ENCODE measurements at regions not wholly inside any gene's neighbourhood (a gene's known extent, or its start where the extent isn't known, plus 50 kb on each side); places are given as distances from the start of the nearest gene placed in this dataset.
A peak's percentile ranks its signal among the peaks of the same experiment; 100 is the strongest.

GRCh38 chr5:33261747-33262146 is 179.0 kb upstream of the TARS1 start:
- DNase-seq: no peak

- no peak for DNase-seq
These were observed 173.0 kb upstream of the TARS1 start for GRCh38 chr5:33267801-33268200.

GRCh38 chr5:33268374-33268773 is 172.4 kb upstream of the TARS1 start:
- DNase-seq: no peak

- DNase-seq: no peak
These were observed 170.1 kb upstream of the TARS1 start for GRCh38 chr5:33270671-33271070.

- no peak for DNase-seq
These were observed 169.2 kb upstream of the TARS1 start for GRCh38 chr5:33271606-33272005.

GRCh38 chr5:33272288-33272687 is 168.5 kb upstream of the TARS1 start:
- no peak for DNase-seq

- no peak for DNase-seq
These were observed 166.8 kb upstream of the TARS1 start for GRCh38 chr5:33273985-33274384.

- no peak for DNase-seq
These were observed 165.4 kb upstream of the TARS1 start for GRCh38 chr5:33275391-33275790.

GRCh38 chr5:33275921-33276627 is 164.7 kb upstream of the TARS1 start:
- peak; percentile 26 for DNase-seq

GRCh38 chr5:33276628-33276950 is 164.2 kb upstream of the TARS1 start:
- no peak for DNase-seq

- DNase-seq: no peak
These were observed 163.6 kb upstream of the TARS1 start for GRCh38 chr5:33277061-33277650.

GRCh38 chr5:33281431-33281843 is 159.3 kb upstream of the TARS1 start:
- DNase-seq: no peak

GRCh38 chr5:33282157-33282556 is 158.6 kb upstream of the TARS1 start:
- DNase-seq: no peak

- DNase-seq: no peak
These were observed 158.1 kb upstream of the TARS1 start for GRCh38 chr5:33282696-33283095.

- DNase-seq: no peak
These were observed 157.5 kb upstream of the TARS1 start for GRCh38 chr5:33283243-33283642.

- DNase-seq: no peak
These were observed 156.1 kb upstream of the TARS1 start for GRCh38 chr5:33284681-33285080.

GRCh38 chr5:33287242-33287641 is 153.5 kb upstream of the TARS1 start:
- no peak for DNase-seq

GRCh38 chr5:33291216-33292000 is 149.4 kb upstream of the TARS1 start:
- no peak for DNase-seq

- DNase-seq: no peak
These were observed 143.0 kb upstream of the TARS1 start for GRCh38 chr5:33297760-33298216.

GRCh38 chr5:33299621-33300208 is 141.1 kb upstream of the TARS1 start:
- peak; percentile 76 for DNase-seq

GRCh38 chr5:33300209-33300742 is 140.5 kb upstream of the TARS1 start:
- DNase-seq: no peak

GRCh38 chr5:33303579-33304095 is 137.1 kb upstream of the TARS1 start:
- no peak for DNase-seq

- no peak for DNase-seq
These were observed 136.2 kb upstream of the TARS1 start for GRCh38 chr5:33304601-33305000.

Data from hematopoietic multipotent progenitor cell treated with erythropoietin and hydrocortisone succinate and interleukin-3 and kit ligand, for 4 days (in vitro differentiated cells).